GM04503 (cell line): ENCODE measurements at regions not wholly inside any gene's neighbourhood (a gene's known extent, or its start where the extent isn't known, plus 50 kb on each side); places are given as distances from the start of the nearest gene placed in this dataset.
A peak's percentile ranks its signal among the peaks of the same experiment; 100 is the strongest.
"Not testable (repeated sequence)": the region's sequence is repeated elsewhere in the genome, so short reads cannot be mapped to it uniquely, and the experiment has no call there.

ENCODE experiments used
- DNase-seq: peaks from one replicate; pipeline ENCODE4 v3.0.0-alpha.2; 2012; ENCODE audit warnings: low read depth

DNA sequence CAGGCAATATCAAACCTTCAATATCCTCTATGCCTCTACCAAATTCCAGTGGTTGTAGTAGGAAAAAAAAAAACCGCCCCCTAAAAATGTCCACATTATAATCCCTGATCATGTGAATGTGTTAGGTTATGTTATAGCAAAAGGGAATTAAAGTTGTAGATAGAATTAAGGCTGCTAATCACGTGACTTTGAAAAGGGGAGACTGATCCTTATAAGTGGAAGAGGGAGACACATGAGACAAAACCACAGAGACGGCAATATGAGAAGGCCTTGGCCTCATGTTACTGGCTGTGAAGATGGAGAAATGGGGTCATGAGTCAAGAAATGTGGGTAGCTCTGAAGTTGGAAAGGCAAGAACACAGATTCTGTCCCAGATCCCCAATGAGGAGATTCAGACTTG lies 1711.3 kb downstream of the KHDRBS2 start:
- DNase-seq: not testable (repeated sequence)

DNA sequence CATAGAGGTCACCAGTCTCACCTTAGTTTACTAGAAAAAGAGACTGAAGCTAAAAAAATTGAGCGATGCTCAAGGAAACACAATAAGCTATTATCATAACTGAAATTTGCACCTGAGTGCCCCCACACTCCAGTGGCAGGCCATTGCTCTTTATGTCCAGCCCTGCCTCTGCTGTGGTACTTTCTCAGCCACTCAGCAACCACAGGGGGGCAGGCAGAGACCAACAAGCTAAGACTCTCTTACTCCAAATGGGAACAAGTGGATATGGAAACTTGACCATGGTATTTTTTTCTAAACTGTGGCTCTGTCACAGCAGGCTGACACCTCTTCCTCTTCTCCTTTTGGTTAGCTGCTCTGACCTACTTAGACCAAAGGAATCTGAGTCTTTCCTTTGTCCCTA lies 1713.4 kb downstream of the KHDRBS2 start:
- not testable (repeated sequence) for DNase-seq

DNA sequence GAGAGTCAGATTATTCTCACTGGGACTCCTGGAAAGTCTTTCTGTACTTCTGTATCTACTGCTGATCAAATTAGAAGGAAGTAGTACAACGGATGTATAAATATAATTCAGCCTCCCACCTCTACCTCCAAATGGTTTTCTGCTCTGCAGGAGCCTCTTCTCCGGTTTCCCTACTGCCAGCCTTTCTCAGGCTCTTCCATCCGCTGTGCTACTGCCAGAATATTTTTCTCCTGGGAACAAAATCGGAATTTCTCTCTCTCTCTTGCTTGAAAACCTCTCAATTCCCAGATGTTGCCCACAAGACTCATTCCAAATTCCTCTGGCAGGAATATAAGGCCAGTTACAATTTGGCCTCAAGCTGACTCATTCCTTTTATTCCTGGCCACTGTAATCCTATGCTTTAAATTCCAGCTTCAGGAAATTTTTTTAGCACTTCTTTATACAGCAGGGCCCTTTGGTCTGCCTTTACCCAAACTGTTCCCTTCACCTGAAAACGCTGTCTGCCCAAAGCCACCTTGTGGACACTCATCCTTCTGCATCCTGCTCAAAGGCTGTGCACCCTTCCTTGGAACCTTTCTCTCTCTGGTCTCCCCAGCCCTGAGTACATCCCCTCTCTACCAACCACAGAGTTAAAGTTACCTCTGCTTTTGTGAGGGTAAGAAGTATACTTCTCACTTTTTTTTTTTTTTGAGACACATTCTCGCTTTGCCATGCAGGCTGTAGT lies 1714.6 kb downstream of the KHDRBS2 start:
- peak; percentile 61 for DNase-seq

DNA sequence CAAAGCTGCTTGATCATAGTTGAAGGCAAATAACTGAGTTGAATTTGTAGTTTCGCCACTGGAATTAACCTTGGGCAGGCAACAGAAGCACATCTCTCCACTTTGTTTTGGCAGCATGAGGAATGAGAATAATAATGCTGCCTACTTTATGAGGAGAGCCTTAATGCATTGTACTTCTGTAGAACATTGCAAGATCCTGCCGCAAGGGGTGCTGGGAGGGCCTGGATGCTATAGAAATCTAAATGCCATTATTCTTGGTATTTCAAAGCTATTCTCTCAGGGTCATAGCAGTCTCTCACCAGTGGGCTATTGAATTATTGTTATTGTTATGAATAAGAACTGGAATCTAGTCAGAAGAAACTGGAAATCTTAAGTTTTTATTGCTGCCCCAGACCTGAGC lies 1715.4 kb downstream of the KHDRBS2 start:
- not testable (repeated sequence) for DNase-seq

DNA sequence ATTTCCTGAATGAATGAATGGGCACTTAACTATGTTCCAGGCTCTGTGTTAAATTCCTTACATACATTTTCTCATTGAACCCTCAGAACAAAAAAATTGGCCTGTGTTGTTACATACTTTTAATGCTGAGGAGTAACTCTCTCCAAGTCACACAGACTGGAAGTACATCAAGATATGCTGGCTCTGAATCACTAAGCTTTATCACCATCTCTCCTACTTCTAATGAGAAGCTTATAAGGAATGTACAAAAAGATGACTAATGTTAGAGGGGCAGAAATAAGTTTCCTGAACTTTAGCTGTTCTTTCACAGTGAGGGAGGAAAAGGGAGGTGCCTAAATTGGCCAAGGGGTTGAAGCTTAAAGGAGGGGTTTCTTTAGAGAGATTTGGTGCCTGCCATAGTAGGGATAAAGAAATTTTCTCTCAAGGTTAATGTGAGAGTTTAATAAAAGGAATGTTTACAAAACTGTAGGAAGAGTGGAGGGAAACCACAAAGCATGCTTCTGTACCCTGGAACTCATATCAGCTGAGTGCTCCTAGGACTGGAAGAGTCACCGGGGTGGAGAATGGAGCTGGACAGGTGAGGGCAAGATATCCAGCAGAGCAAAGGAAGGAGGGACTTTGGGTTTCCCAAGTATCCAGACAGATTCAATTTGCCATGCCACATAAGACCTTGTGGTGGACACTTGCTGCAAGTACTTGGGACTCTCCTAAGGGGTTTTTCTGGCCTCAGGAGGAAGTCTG lies 1718.4 kb downstream of the KHDRBS2 start:
- DNase-seq: peak; percentile 67

DNA sequence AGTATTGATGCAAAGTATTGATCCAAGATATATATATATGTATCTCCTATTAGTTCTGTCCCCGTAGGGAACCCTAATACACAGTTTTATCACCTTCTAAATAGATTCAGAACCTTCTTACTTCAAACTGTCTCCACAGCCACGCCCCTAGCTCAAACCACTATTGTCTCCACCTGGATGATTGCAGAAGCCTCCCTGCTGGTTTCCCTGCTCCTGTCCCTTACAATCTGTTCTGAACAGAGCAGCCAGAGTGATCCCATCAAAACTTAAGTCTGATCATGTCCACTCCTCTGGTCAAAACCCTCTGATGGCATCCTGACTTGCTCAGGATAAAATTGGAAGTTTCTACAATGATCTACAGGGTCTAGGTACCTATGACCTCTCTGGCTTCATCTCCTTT lies 1719.6 kb downstream of the KHDRBS2 start:
- DNase-seq: not testable (repeated sequence)

DNA sequence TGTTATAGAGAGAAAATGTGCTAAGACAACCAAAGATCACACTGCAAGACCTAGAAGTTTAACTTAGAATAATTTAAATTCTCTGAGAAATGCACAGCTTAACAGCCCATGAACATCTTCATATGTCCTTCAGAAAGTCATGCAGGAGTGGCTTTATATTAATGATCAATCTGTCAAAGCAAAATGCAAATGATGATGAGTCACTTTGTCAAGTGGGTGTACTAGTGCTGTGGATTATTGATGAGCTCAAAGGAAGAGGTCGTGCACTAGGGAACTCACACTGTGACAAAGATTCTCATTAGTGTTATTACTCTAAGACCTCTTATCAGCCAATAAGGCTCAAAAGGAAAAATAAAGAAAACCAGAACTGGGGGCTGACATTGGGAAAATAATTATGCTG lies 1726.3 kb downstream of the KHDRBS2 start:
- DNase-seq: not testable (repeated sequence)

DNA sequence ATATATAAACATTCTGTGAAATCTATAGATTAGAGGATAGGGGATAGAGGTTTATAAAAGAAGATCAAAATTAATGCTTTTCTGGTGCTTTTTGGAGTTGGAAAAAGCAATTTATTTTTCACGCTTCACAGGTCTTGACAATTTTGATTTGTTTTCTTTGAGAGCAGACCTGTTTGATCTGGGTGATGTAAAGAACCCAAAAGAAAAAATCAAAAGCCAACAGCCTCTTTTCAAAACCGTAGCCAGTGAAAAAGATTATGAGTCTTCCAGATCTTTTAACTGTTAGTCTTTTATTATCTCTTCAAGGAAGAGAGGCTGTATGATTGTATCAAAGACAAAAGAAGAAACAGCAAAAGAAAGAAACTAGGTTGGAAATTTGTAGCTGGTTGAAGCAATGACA lies 1738.7 kb downstream of the KHDRBS2 start:
- DNase-seq: not testable (repeated sequence)

DNA sequence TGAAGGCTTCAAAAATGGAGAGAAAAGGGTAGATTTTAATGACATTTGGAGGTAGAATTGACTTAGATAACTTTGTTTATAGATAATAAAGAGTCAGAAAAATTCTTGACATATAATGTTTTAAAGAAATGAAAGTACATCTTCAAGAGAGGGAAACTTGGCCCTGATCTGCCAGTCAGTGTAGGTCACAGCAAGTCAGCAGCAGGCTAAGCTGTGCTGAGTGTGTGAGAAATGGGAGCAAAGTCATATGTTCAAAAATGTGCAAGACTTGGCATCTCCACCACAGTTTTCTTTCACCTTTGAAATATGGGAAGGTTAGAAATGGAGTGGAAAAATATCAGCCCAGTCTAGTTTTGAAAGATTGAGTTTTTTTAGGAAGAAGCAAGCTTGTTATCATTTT lies 1761.3 kb downstream of the KHDRBS2 start:
- not testable (repeated sequence) for DNase-seq

DNA sequence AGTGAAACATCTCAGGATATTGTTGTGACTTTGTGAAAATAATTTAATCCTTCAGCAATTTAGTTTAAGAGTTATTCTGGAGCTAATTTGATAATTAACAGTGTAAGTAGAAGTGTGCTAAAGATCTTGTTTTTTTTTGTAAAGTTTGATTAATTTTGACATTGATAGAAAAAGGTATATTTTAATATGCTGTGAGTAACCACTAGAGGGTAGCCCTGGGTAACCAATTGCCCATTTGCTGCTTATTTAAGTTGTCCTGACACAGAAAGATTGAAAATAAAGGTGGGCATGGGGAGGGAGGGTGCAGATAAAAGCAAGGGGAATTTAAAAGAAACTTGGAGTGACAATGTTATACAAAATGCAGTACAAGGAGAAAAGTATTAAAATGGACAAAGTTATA lies 1808.3 kb downstream of the KHDRBS2 start:
- DNase-seq: not testable (repeated sequence)

DNA sequence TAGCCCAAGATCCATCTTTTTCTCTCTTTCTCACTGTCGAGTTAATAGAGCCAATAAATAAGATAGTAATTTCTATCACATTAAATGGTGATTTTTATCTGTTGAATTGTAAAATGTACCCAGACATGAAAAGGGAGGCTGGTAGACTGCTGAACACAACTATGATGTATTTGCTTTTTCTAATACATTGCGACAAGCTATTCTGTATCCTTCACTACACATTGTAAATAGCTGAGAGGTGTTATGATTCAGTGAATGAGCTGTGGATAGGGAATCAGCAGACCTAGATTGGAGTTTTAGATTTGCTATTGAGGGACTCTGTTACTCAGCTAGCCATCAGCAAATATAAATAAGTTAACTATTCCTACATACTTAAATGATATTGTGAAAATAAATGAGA lies 1812.2 kb downstream of the KHDRBS2 start:
- not testable (repeated sequence) for DNase-seq

DNA sequence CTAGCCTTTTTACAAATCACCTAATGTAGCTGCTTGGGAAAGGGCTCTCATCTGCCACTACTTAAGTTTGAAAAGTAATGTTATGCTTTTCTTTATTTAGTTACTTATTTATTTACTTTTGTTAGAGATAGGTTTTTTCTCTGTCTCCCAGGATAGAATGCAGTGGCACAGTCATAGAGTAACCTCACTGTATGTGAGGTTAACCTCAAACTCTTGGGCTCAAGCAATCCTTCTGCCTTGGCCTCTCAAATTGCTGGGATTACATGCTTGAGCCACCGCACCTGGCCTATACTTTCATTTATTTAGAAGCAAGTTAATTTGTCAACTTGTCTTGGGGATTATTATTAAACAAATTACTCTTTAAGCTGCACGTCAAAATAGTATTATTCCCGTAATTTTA lies 1814.6 kb downstream of the KHDRBS2 start:
- DNase-seq: not testable (repeated sequence)

DNA sequence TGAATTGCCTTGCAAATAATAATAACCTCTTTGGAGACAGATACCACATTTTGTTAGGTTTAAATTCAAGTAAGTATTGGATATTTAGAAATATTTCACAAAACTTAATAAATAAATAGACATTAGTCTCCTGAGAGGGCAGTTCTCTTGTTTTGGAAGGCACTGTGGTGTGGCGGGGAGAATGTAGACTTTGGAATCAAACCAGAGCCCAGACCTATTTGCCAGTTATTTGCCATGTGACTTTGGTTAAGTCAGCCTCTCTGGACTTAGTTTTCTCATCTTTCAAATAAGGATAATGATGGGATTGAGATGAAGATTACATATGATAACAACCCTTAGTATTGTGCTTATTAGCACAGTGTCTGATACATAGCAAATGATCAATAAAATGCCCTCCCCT lies 1835.6 kb downstream of the KHDRBS2 start:
- DNase-seq: not testable (repeated sequence)

DNA sequence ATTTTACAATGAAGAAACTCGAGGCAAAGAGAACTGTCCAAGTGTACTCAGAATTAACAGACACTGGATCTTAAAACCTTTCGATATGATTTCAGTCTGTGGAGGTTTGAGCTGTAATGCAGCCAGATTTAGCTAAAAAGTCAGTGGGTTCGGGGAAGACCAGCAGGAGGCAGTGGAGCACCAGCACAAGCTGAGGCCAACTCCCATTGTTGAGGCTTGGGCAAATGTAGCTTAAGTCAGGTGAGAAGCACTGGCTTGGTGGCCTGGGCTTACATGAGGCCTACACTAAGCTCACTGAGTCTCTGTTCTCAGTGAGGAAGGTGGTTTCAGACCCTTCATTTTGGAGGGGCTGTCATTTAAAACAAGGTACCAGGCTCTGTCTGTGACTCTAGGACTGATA lies 1841.5 kb downstream of the KHDRBS2 start:
- DNase-seq: not testable (repeated sequence)

DNA sequence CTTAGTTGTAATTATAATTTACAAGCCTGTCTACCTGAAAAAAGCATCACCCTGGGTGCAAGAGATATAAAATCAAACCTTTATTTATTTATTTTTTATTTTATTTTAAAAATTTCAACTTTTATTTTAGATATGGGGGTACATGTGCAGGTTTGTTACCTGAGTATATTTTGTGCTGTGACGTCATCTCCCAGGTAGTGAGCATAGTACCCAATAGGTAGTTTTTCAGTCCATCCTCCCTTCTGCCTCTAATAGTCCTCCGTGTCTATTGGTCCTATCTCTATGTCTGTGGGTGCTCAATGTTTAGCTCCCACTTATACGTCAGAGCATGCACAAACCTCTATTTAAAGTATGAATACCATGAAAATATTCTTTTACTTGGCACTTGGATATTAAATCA lies 1846.3 kb downstream of the KHDRBS2 start:
- DNase-seq: not testable (repeated sequence)

DNA sequence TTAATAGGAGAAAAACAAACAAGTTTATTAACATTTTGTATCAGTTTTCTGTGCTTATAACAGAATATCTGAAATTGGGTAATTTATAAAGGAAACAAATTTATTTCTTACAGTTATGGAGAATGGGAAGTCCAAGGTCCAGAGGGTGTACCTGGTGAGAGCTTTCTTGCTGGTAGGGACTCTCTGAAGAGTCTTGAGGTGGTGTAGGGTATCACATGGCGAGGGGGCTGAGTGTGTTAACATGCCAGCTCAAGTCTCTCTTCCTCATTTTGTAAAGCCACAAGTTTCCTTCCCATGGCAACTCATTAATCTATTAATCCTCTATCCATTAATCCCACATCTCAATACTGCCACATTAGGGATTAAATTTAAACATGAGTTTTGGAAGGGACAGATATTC lies 1863.3 kb downstream of the KHDRBS2 start:
- DNase-seq: not testable (repeated sequence)

DNA sequence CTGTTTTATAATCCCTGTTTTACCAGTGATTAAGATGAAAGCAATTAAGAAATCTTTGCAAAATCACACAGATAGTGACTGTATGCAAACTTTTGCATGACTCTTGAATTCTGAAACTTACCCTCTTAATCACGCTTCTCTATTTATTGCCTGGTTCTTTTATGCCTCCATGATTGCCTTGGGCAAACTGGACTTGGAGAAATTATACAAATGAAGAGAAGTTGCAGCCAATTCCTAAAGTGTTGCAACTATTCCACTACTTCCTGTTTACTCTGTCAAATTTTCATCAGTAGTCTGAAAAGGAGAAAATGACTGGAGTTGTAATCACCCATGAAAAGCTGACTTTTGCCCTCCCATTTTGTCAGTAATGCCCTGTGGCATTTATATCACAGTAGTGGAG lies 1869.9 kb downstream of the KHDRBS2 start:
- DNase-seq: not testable (repeated sequence)

DNA sequence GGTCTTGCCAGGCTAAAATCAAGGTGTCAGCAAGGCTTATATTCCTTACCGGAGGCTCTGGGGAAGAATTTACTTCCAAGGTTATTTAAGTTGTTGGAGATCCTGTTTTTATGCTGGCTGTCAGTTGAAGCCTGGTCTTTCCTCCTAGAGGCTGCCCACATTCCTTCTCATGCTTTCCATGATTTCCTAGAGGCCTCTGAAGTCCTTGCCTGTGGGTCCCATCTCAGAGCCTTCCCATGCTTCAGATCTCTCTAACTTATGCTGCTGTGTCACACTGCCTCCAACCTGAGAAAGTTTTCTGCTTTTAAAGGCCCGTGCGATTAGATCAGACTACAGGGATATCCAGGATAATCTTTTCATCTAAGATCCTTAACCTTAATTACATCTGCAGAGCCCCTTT lies 1877.3 kb downstream of the KHDRBS2 start:
- DNase-seq: not testable (repeated sequence)

DNA sequence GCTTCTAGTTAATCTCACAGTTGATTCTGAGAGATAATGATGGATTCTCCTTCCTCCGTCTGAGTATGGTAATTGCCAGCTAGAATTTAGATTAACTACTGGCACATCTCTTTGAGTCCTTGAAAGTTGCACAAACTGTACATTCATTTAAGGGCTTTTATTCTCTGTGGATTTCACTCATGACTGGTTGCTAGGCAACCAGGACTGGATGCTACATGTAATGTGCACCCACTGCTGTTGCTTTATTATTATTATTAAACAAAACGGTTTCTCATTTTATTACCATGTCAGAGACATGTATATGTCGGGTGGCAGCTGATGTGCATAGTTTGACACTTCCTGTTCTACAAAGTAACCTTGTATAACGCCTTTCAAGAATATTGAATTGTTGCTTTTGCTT lies 1882.8 kb downstream of the KHDRBS2 start:
- DNase-seq: not testable (repeated sequence)

DNA sequence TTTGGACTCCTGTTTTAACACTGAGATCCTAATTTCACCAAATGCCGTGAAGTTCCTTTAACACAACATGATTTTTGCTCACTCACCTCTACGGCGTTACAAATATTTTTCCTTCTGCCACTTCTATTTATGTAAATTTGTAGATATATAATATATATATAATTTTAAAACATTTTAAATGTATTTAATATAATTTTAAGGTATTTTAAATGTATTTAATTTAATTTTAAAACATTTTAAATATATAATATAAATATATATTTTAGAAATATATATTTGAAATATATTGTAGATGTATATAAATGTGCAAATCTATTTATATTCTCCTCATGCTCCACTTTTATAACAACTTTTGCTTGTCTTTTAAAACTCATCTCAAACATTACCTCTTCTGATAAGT lies 1883.5 kb downstream of the KHDRBS2 start:
- not testable (repeated sequence) for DNase-seq

DNA sequence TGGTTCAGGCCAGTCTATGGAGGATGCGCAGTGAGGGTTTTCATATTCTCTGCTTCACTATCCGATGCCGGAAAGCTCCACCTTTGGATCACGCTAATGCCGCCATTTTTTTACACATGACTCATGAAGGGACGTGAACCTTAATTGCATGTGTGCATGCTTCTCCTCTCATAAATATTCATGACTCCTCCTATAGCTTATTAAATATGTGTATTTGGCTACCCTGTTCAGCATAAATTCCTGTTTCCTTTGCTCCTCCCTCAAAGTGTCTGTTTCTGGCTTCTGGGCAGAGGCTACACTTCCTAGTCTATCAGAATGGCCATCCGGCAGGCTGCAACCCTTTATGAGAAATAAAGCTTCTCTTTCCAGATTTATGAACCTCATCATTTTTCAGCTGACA lies 1890.8 kb downstream of the KHDRBS2 start:
- not testable (repeated sequence) for DNase-seq

DNA sequence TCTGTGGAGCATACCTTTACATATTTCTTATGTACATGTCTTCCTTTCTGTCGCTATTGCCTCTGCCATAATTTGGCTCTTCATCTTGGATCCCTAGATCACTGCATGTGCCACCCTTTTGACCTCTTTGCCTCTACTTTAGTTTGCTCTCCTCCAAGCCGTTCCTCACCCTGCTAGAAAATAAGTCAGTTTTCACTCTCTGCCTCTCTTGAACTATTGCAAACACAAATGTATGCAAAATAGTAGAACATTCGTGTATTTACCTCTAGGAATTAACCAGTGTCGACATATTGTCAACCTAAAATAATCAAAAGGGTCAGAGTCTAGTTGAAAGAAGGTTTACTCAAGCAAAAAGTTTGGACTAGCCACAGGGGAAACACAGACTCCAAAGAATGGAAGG lies 1893.1 kb downstream of the KHDRBS2 start:
- DNase-seq: not testable (repeated sequence)

DNA sequence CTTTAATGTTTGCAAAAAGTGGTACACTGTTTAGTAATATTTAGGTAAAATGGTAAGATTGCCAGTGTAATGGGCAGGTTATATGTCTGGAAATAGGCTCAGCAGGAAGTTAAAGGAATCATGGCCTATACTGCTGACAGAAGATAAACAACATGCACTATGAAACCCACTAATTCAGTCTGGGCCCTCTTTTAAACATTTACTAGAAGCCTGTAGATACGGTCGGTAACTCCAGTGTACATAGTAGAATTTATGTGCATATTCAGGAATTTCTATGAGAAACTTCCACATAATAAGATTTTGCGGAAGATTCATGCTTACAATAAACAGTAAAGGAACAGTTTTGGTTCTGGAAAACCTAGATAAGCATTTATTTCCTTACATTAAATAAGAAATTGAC lies 1896.9 kb downstream of the KHDRBS2 start:
- not testable (repeated sequence) for DNase-seq
